H9 (cell line): ENCODE measurements at regions not wholly inside any gene's neighbourhood (a gene's known extent, or its start where the extent isn't known, plus 50 kb on each side); places are given as distances from the start of the nearest gene placed in this dataset.

ENCODE experiments used
- DNase-seq: peaks from one replicate; pipeline ENCODE4 v3.0.0-alpha.2; 2017
- H2AFZ ChIP-seq: one replicate; pipeline ENCODE4 v1.6.1; 2013; ENCODE audit warnings: mild to moderate bottlenecking, low read length, control low read depth, moderate library complexity
- H2AK5ac ChIP-seq: 2 replicates; pipeline ENCODE4 v1.6.1; 2013; ENCODE audit warnings: low read length, control low read depth, mixed read lengths; ENCODE audit not compliant: insufficient read length
- H2BK120ac ChIP-seq: one replicate; pipeline ENCODE4 v1.6.1; 2013; ENCODE audit warnings: low read depth, mild to moderate bottlenecking, low read length, control low read depth, inconsistent platforms; ENCODE audit not compliant: poor library complexity, severe bottlenecking
- H2BK12ac ChIP-seq: 2 replicates; pipeline ENCODE4 v1.6.1; 2013; ENCODE audit warnings: low read length, control low read depth, mixed read lengths, low read depth; ENCODE audit not compliant: insufficient read length
- H2BK15ac ChIP-seq: 2 replicates; pipeline ENCODE4 v1.6.1; 2013; ENCODE audit warnings: low read depth, low read length, control low read depth
- H2BK20ac ChIP-seq: one replicate; pipeline ENCODE4 v1.6.1; 2013; ENCODE audit warnings: low read depth, mild to moderate bottlenecking, low read length, control low read depth, inconsistent platforms; ENCODE audit not compliant: poor library complexity, severe bottlenecking
- H2BK5ac ChIP-seq: 2 replicates; pipeline ENCODE4 v1.6.1; 2013; ENCODE audit warnings: low read length, control low read depth, mixed read lengths; ENCODE audit not compliant: insufficient read length
- H3K14ac ChIP-seq: 2 replicates; pipeline ENCODE4 v1.6.1; 2013; ENCODE audit warnings: low read length, control low read depth; ENCODE audit not compliant: insufficient read depth
- H3K18ac ChIP-seq: 2 replicates; pipeline ENCODE4 v1.6.1; 2013; ENCODE audit warnings: low read depth, mild to moderate bottlenecking, mixed read lengths, low read length, control low read depth; ENCODE audit not compliant: insufficient read length
- H3K23ac ChIP-seq: 2 replicates; pipeline ENCODE4 v1.6.1; 2013; ENCODE audit warnings: low read length, control low read depth, mixed read lengths, low read depth; ENCODE audit not compliant: insufficient read length
- H3K23me2 ChIP-seq: 2 replicates; pipeline ENCODE4 v1.6.1; 2013; ENCODE audit warnings: low read depth, mild to moderate bottlenecking, mixed read lengths, low read length, control low read depth; ENCODE audit not compliant: insufficient read length, poor library complexity, severe bottlenecking
- H3K27ac ChIP-seq: 2 replicates; pipeline ENCODE4 v1.5.1; 2013; ENCODE audit warnings: low read length, control low read depth, mixed read lengths, low read depth; ENCODE audit not compliant: insufficient read length
- H3K27me3 ChIP-seq: 2 replicates; pipeline ENCODE4 v1.6.1; 2013; ENCODE audit warnings: low read length, control low read depth, inconsistent platforms; ENCODE audit not compliant: insufficient read depth
- H3K4ac ChIP-seq: 2 replicates; pipeline ENCODE4 v1.6.1; 2013; ENCODE audit warnings: low read depth, mild to moderate bottlenecking, control low read depth, inconsistent platforms, low read length, moderate library complexity
- H3K4me1 ChIP-seq: 2 replicates; pipeline ENCODE4 v1.6.1; 2013; ENCODE audit warnings: low read length, control low read depth, inconsistent platforms; ENCODE audit not compliant: insufficient read depth
- H3K4me2 ChIP-seq: 2 replicates; pipeline ENCODE4 v1.6.1; 2013; ENCODE audit warnings: low read length, control low read depth, mixed read lengths; ENCODE audit not compliant: insufficient read length, insufficient read depth
- H3K56ac ChIP-seq: 2 replicates; pipeline ENCODE4 v1.6.1; 2013; ENCODE audit warnings: low read depth, mild to moderate bottlenecking, mixed read lengths, low read length, control low read depth; ENCODE audit not compliant: insufficient read length
- H3K79me1 ChIP-seq: 2 replicates; pipeline ENCODE4 v1.6.1; 2013; ENCODE audit warnings: low read depth, mild to moderate bottlenecking, moderate library complexity, low read length, control low read depth, inconsistent platforms; ENCODE audit not compliant: insufficient read depth, poor library complexity, severe bottlenecking
- H3K79me2 ChIP-seq: 2 replicates; pipeline ENCODE4 v1.6.1; 2013; ENCODE audit warnings: low read length, control low read depth, inconsistent platforms; ENCODE audit not compliant: insufficient read depth
- H3K9ac ChIP-seq: 2 replicates; pipeline ENCODE4 v1.6.1; 2013; ENCODE audit warnings: low read length, control low read depth, mixed read lengths; ENCODE audit not compliant: insufficient read length; ENCODE audit errors: extremely low read depth
- H3K9me3 ChIP-seq: one replicate; pipeline ENCODE4 v1.6.1; 2013; ENCODE audit warnings: low read depth, low read length, inconsistent platforms; ENCODE audit not compliant: control insufficient read depth
- H3T11ph ChIP-seq: one replicate; pipeline ENCODE4 v1.6.1; 2013; ENCODE audit warnings: mild to moderate bottlenecking, low read length, control low read depth, inconsistent platforms
- H4K20me1 ChIP-seq: one replicate; pipeline ENCODE4 v1.6.1; 2013; ENCODE audit not compliant: control insufficient read depth, insufficient read length, insufficient read depth
- H4K5ac ChIP-seq: 2 replicates; pipeline ENCODE4 v1.6.1; 2013; ENCODE audit warnings: low read depth, mild to moderate bottlenecking, mixed read lengths, low read length, control low read depth; ENCODE audit not compliant: insufficient read length
- H4K8ac ChIP-seq: replicated peaks from 2 replicates; pipeline ENCODE4 v1.6.1; 2013; ENCODE audit warnings: low read length, control low read depth, mixed read lengths, low read depth; ENCODE audit not compliant: insufficient read length
- H4K91ac ChIP-seq: 2 replicates; pipeline ENCODE4 v1.6.1; 2013; ENCODE audit warnings: low read depth, mild to moderate bottlenecking, moderate library complexity, mixed read lengths, low read length, control low read depth; ENCODE audit not compliant: insufficient read length
- H3K27ac Mint-ChIP-seq, 3 experiments: 2 replicates in 2 of 3; 3 replicates in 1 of 3; pipeline ENCODE4 v1.8.0; 2020 to 2021; ENCODE audit warnings: mixed read lengths in 3 of 3, mild to moderate bottlenecking in 1 of 3, moderate library complexity in 1 of 3
- H3K27me3 Mint-ChIP-seq: 2 replicates; pipeline ENCODE4 v1.8.0; 2021; ENCODE audit warnings: low read depth, mild to moderate bottlenecking, moderate library complexity, mixed read lengths
- H3K36me3 Mint-ChIP-seq, 3 experiments: 2 replicates in 2 of 3; 3 replicates in 1 of 3; pipeline ENCODE4 v1.8.0; 2020 to 2021; ENCODE audit warnings: low read depth in 3 of 3, mixed read lengths in 3 of 3; ENCODE audit not compliant: insufficient read depth in 1 of 3
- H3K4me1 Mint-ChIP-seq, 2 experiments: 2 replicates each; pipeline ENCODE4 v1.8.0; 2020; ENCODE audit warnings: mixed read lengths in 2 of 2
- H3K4me3 Mint-ChIP-seq, 2 experiments: 2 replicates in 1 of 2; 3 replicates in 1 of 2; pipeline ENCODE4 v1.8.0; 2020 to 2021; ENCODE audit warnings: mild to moderate bottlenecking in 2 of 2, mixed read lengths in 2 of 2, moderate library complexity in 1 of 2
- H3K9me3 Mint-ChIP-seq, 2 experiments: 2 replicates in 1 of 2; 3 replicates in 1 of 2; pipeline ENCODE4 v1.8.0; 2020; ENCODE audit warnings: mild to moderate bottlenecking in 2 of 2, mixed read lengths in 2 of 2, moderate library complexity in 1 of 2
- CTCF ChIP-seq: fragments of 200-600 bp; sonication (generic); conservative IDR thresholded peaks from 3 replicates; pipeline ENCODE4 v1.8.0; 2021; ENCODE audit warnings: antibody characterized with exemption, mild to moderate bottlenecking
- WGBS: extraction: QIAGEN DNeasy Blood & Tissue Kit; methylation state at CpG from one replicate; pipeline ENCODE4 v1.1.7; 2013; ENCODE audit warnings: missing lambda C conversion rate, low lambda C conversion rate, mixed read lengths; ENCODE audit not compliant: insufficient read length; ENCODE audit errors: extremely low coverage; 5-methylcytosine and 5-hydroxymethylcytosine counted together

- H3K9me3 Mint-ChIP-seq: no peaks in the 10 kb centered on the region
- WGBS: no CpG with 5 or more reads among the region's 21 CpGs
- H2BK12ac ChIP-seq: no peak overlapping the region
- no peaks in the 10 kb centered on the region for H3K23me2 ChIP-seq
- H2BK20ac ChIP-seq: no peak overlapping the region
- H3K4me3 Mint-ChIP-seq: no peak overlapping the region
- H3K9me3 ChIP-seq: no peaks in the 10 kb centered on the region
- H3K79me1 ChIP-seq: no peaks in the 10 kb centered on the region
- no peaks in the 10 kb centered on the region for H3K36me3 Mint-ChIP-seq
- no peak overlapping the region for H3K18ac ChIP-seq
- no peaks in the 10 kb centered on the region for H4K20me1 ChIP-seq
- H2BK120ac ChIP-seq: no peak overlapping the region
- no peak overlapping the region for H4K5ac ChIP-seq
- H3K14ac ChIP-seq: no peak overlapping the region
- no peaks in the 10 kb centered on the region for H3K27me3 ChIP-seq
- H3K27me3 Mint-ChIP-seq: no peaks in the 10 kb centered on the region; the same call in 1 of the 2 replicates
- no peak overlapping the region for H3K23ac ChIP-seq
- H3K4me2 ChIP-seq: no peak overlapping the region
- peak overlapping the region in 1 of 3 experiments; percentile 53; a peak in 1 of 7 replicates for H3K27ac Mint-ChIP-seq
- H3K56ac ChIP-seq: no peak overlapping the region
- H3K4me1 Mint-ChIP-seq: peaks cover 7 to 11% of the 10 kb centered on the region in 2 experiments
- no peak overlapping the region for H3K27ac ChIP-seq
- H3K4me1 ChIP-seq: no peaks in the 10 kb centered on the region
- H3T11ph ChIP-seq: no peak overlapping the region
- no peaks in the 10 kb centered on the region for H3K79me2 ChIP-seq
- no peak for DNase-seq
- H2BK5ac ChIP-seq: no peak overlapping the region
- H3K9ac ChIP-seq: no peak overlapping the region
- no peak overlapping the region for H2AK5ac ChIP-seq
- no peak overlapping the region for H4K8ac ChIP-seq
- H3K4ac ChIP-seq: no peak overlapping the region
- H2AFZ ChIP-seq: no peak overlapping the region
- TF ChIP-seq CTCF: no peak
- H4K91ac ChIP-seq: no peak overlapping the region
- H2BK15ac ChIP-seq: no peak overlapping the region
Observed at GRCh38 chr10:132117636-132118190, 52.0 kb downstream of the JAKMIP3 start.
